H1 (cell line): ENCODE measurements at regions not wholly inside any gene's neighbourhood (a gene's known extent, or its start where the extent isn't known, plus 50 kb on each side); places are given as distances from the start of the nearest gene placed in this dataset.

Source experiments
- CTCF ChIA-PET: fragments of 300-600 bp; sonication (Branson Sonifier 250); formaldehyde crosslinking; loops from one replicate; lab custom pipeline; 2021; ENCODE audit not compliant: partially characterized antibody; lab: Charles Lee
- POLR2A ChIA-PET: fragments of 300-600 bp; sonication (Branson Sonifier 250); formaldehyde crosslinking; loops from one replicate; lab custom pipeline; 2021; ENCODE audit warnings: inconsistent platforms; ENCODE audit not compliant: partially characterized antibody; lab: Charles Lee
- DNase-seq, 2 experiments: peaks; one replicate each; pipeline versions ENCODE4 v3.0.0 to v3.0.0-alpha.2; 2010 to 2022; ENCODE audit warnings: low spot score in 2 of 2, low read depth in 1 of 2, mixed read lengths in 1 of 2
- FAIRE-seq: peaks from 2 replicates; lab custom pipeline; 2011; peaks lifted over from hg19 to GRCh38; lab: Jason Lieb, UNC
- H2AFZ ChIP-seq: 2 replicates; pipeline ENCODE4 v1.8.1; 2012; ENCODE audit warnings: low read length, inconsistent platforms
- H2AK5ac ChIP-seq: 2 replicates; pipeline ENCODE4 v1.6.1; 2013; ENCODE audit warnings: low read depth, low read length
- H2BK120ac ChIP-seq: replicated peaks from 2 replicates; pipeline ENCODE3; 2013; ENCODE audit warnings: low read depth, low read length, inconsistent platforms
- H2BK12ac ChIP-seq: 2 replicates; pipeline ENCODE4 v1.6.1; 2013; ENCODE audit warnings: low read depth, low read length
- H2BK15ac ChIP-seq: 2 replicates; pipeline ENCODE4 v1.6.1; 2013; ENCODE audit warnings: low read length
- H2BK20ac ChIP-seq: 2 replicates; pipeline ENCODE4 v1.6.1; 2013; ENCODE audit warnings: low read length
- H2BK5ac ChIP-seq: 2 replicates; pipeline ENCODE4 v1.6.1; 2013; ENCODE audit warnings: low read depth, low read length
- H3K14ac ChIP-seq: 2 replicates; pipeline ENCODE4 v1.6.1; 2013; ENCODE audit warnings: inconsistent platforms; ENCODE audit not compliant: insufficient read length
- H3K18ac ChIP-seq: 2 replicates; pipeline ENCODE4 v1.6.1; 2013; ENCODE audit warnings: low read length; ENCODE audit errors: extremely low read depth
- H3K23ac ChIP-seq: 2 replicates; pipeline ENCODE4 v1.6.1; 2013; ENCODE audit warnings: inconsistent platforms; ENCODE audit not compliant: insufficient read length
- H3K23me2 ChIP-seq: 2 replicates; pipeline ENCODE4 v1.6.1; 2013; ENCODE audit warnings: low read depth, low read length
- H3K27ac ChIP-seq: 2 replicates; pipeline ENCODE4 v1.6.1; 2011; ENCODE audit warnings: low read depth, low read length, inconsistent platforms
- H3K27me3 ChIP-seq, 4 experiments: replicated peaks in 1 of 4; 1 replicate in 1 of 4; 2 replicates in 3 of 4; pipeline versions ENCODE4 v1.6.1 to v1.8.1; 2011 to 2013; ENCODE audit warnings: low read length in 3 of 4, mild to moderate bottlenecking in 3 of 4, inconsistent platforms in 2 of 4, mixed read lengths in 2 of 4, moderate library complexity in 1 of 4; ENCODE audit not compliant: control insufficient read depth in 3 of 4, insufficient read depth in 3 of 4; ENCODE audit errors: extremely low read depth in 1 of 4
- H3K36me3 ChIP-seq, 4 experiments: 2 replicates each; pipeline versions ENCODE4 v1.6.1 to v1.8.1; 2011 to 2013; ENCODE audit warnings: mild to moderate bottlenecking in 4 of 4, low read length in 3 of 4, moderate library complexity in 2 of 4, control low read depth in 1 of 4, inconsistent platforms in 1 of 4; ENCODE audit not compliant: insufficient read depth in 4 of 4, control insufficient read depth in 2 of 4
- H3K4ac ChIP-seq: replicated peaks from 2 replicates; pipeline ENCODE3; 2013; ENCODE audit warnings: low read length, low read depth, mixed read lengths, inconsistent platforms; ENCODE audit not compliant: insufficient read length
- H3K4me1 ChIP-seq, 4 experiments: replicated peaks in 1 of 4; 1 replicate in 1 of 4; 2 replicates in 3 of 4; pipeline versions ENCODE4 v1.6.1 to v1.8.1; 2011 to 2013; ENCODE audit warnings: low read length in 3 of 4, inconsistent platforms in 2 of 4, mixed read lengths in 1 of 4; ENCODE audit not compliant: insufficient read depth in 4 of 4, control insufficient read depth in 3 of 4
- H3K4me2 ChIP-seq, 2 experiments: 2 replicates each; pipeline versions ENCODE4 v1.6.1 to v1.8.1; 2011 to 2013; ENCODE audit warnings: low read depth in 2 of 2, low read length in 2 of 2, control low read depth in 1 of 2, inconsistent platforms in 1 of 2, mild to moderate bottlenecking in 1 of 2; ENCODE audit not compliant: insufficient read depth in 1 of 2
- H3K4me3 ChIP-seq, 4 experiments: fragments of 200-600, 300-600 bp in 1 of 4; sonication (generic), shearing (Covaris generic), sonication (Bioruptor Twin) in 1 of 4; 2 replicates each; pipeline versions ENCODE4 v1.5.1 to v1.8.1; 2011 to 2016; ENCODE audit warnings: low read length in 4 of 4, low read depth in 3 of 4, control low read depth in 2 of 4, inconsistent platforms in 2 of 4, mild to moderate bottlenecking in 2 of 4, mixed read lengths in 1 of 4, moderate library complexity in 1 of 4; ENCODE audit not compliant: insufficient read depth in 2 of 4; ENCODE audit errors: extremely low read depth in 1 of 4
- H3K56ac ChIP-seq: replicated peaks from 2 replicates; pipeline ENCODE3; 2013; ENCODE audit warnings: low read depth, mild to moderate bottlenecking, mixed read lengths, low read length, inconsistent platforms; ENCODE audit not compliant: insufficient read length
- H3K79me1 ChIP-seq: 2 replicates; pipeline ENCODE4 v1.6.1; 2013; ENCODE audit warnings: low read depth, low read length, control low read depth
- H3K79me2 ChIP-seq, 2 experiments: 2 replicates each; pipeline versions ENCODE4 v1.6.1 to v1.8.1; 2012 to 2013; ENCODE audit warnings: low read length in 2 of 2, mild to moderate bottlenecking in 2 of 2, inconsistent platforms in 1 of 2; ENCODE audit not compliant: insufficient read depth in 2 of 2, control insufficient read depth in 1 of 2
- H3K9ac ChIP-seq, 4 experiments: replicated peaks in 1 of 4; 1 replicate in 1 of 4; 2 replicates in 3 of 4; pipeline versions ENCODE4 v1.6.1 to v1.8.1; 2011 to 2013; ENCODE audit warnings: low read depth in 3 of 4, low read length in 3 of 4, control low read depth in 2 of 4, mild to moderate bottlenecking in 2 of 4, moderate library complexity in 2 of 4, inconsistent platforms in 1 of 4; ENCODE audit errors: extremely low read depth in 1 of 4
- H3K9me3 ChIP-seq, 2 experiments: 2 replicates each; pipeline versions ENCODE4 v1.6.1 to v1.8.1; 2012 to 2013; ENCODE audit warnings: mild to moderate bottlenecking in 2 of 2, moderate library complexity in 2 of 2, control low read depth in 1 of 2, inconsistent platforms in 1 of 2, low read depth in 1 of 2, low read length in 1 of 2, mixed read lengths in 1 of 2; ENCODE audit not compliant: insufficient read depth in 2 of 2
- H4K20me1 ChIP-seq, 2 experiments: replicated peaks in 1 of 2; 2 replicates each; pipeline versions ENCODE3 to v1.8.1; 2011 to 2013; ENCODE audit warnings: inconsistent platforms in 2 of 2, low read length in 2 of 2, mild to moderate bottlenecking in 1 of 2; ENCODE audit not compliant: insufficient read depth in 2 of 2, control insufficient read depth in 1 of 2
- H4K5ac ChIP-seq: 2 replicates; pipeline ENCODE4 v1.6.1; 2013; ENCODE audit warnings: low read length, low read depth, mixed read lengths, inconsistent platforms; ENCODE audit not compliant: insufficient read length
- H4K8ac ChIP-seq: 2 replicates; pipeline ENCODE4 v1.8.0; 2013; ENCODE audit warnings: mild to moderate bottlenecking, moderate library complexity, low read length, inconsistent platforms; ENCODE audit not compliant: insufficient read depth; ENCODE audit errors: extremely low read depth
- H4K91ac ChIP-seq: replicated peaks from 2 replicates; pipeline ENCODE3; 2013; ENCODE audit warnings: low read length, mixed read lengths, inconsistent platforms; ENCODE audit not compliant: insufficient read length
- ASH2L ChIP-seq: fragments of 200-600, 300-600 bp; sonication (generic); IDR thresholded peaks from one replicate; pipeline ENCODE4 v1.7.1; 2017; ENCODE audit warnings: low read length
- EP300 ChIP-seq, 2 experiments: IDR thresholded peaks; 1 replicate in 1 of 2; 2 replicates in 1 of 2; pipeline ENCODE4 v1.6.1; 2011 to 2012; ENCODE audit warnings: low read depth in 2 of 2, low read length in 2 of 2, mild to moderate bottlenecking in 2 of 2, borderline replicate concordance in 1 of 2, inconsistent platforms in 1 of 2, moderate library complexity in 1 of 2
- GABPA ChIP-seq: IDR thresholded peaks from 2 replicates; pipeline ENCODE4 v1.6.1; 2011; ENCODE audit warnings: mild to moderate bottlenecking, low read length, moderate library complexity, borderline replicate concordance; ENCODE audit not compliant: insufficient read depth
- HDAC6 ChIP-seq: IDR thresholded peaks from one replicate; pipeline ENCODE4 v1.7.1; 2012; ENCODE audit warnings: low read depth, mild to moderate bottlenecking, inconsistent platforms, low read length, moderate library complexity
- KDM1A ChIP-seq: fragments of 200-600, 300-600 bp; sonication (generic); IDR thresholded peaks from 2 replicates; pipeline ENCODE4 v1.7.1; 2016; ENCODE audit warnings: mild to moderate bottlenecking, low read length, borderline replicate concordance
- KDM4A ChIP-seq: IDR thresholded peaks from one replicate; pipeline ENCODE4 v1.7.1; 2012; ENCODE audit warnings: low read depth, mild to moderate bottlenecking, moderate library complexity, low read length, inconsistent platforms; ENCODE audit not compliant: severe bottlenecking
- POLR2A ChIP-seq, 2 experiments: IDR thresholded peaks; 1 replicate in 1 of 2; 2 replicates in 1 of 2; pipeline ENCODE4 v1.6.1; 2011; ENCODE audit warnings: low read depth in 2 of 2, low read length in 2 of 2, mild to moderate bottlenecking in 2 of 2; ENCODE audit errors: control extremely low read depth in 1 of 2
- SAP30 ChIP-seq: fragments of 300-600 bp; sonication (generic); IDR thresholded peaks from 2 replicates; pipeline ENCODE4 v1.7.1; 2012; ENCODE audit warnings: low read length, moderate library complexity, mild to moderate bottlenecking, inconsistent platforms; ENCODE audit not compliant: insufficient read depth, insufficient replicate concordance
- SP1 ChIP-seq: IDR thresholded peaks from 2 replicates; pipeline ENCODE4 v1.6.1; 2011; ENCODE audit warnings: low read depth, low read length
- YY1 ChIP-seq: IDR thresholded peaks from 2 replicates; pipeline ENCODE4 v1.6.1; 2011; ENCODE audit warnings: low read depth, mild to moderate bottlenecking, low read length
- WGBS, 2 experiments: shearing (Covaris generic) in 1 of 2; methylation state at CpG; one replicate each; pipeline versions ENCODE4 v1.1.6 to v1.1.7; 2013 to 2015; ENCODE audit warnings: low lambda C conversion rate in 2 of 2, mixed read lengths in 2 of 2, inconsistent platforms in 1 of 2, low coverage in 1 of 2, missing lambda C conversion rate in 1 of 2; ENCODE audit not compliant: insufficient replicate concordance in 2 of 2, insufficient coverage in 1 of 2, insufficient read length in 1 of 2; ENCODE audit errors: extremely low coverage in 1 of 2, missing lambda C conversion rate in 1 of 2; 5-methylcytosine and 5-hydroxymethylcytosine counted together
- TF ChIP-seq, protein P1 (sequence below), 3 experiments: IDR thresholded peaks; 1 replicate in 2 of 3; 2 replicates in 1 of 3; pipeline versions ENCODE4 v1.5.1 to v1.6.1; 2011; ENCODE audit warnings: low read length in 3 of 3, mild to moderate bottlenecking in 3 of 3, inconsistent platforms in 2 of 3, low read depth in 1 of 3, moderate library complexity in 1 of 3; ENCODE audit not compliant: insufficient read depth in 1 of 3; ENCODE audit errors: control extremely low read depth in 1 of 3
- TF ChIP-seq, protein P2 (sequence below): IDR thresholded peaks from 2 replicates; pipeline ENCODE4 v1.6.1; 2012; ENCODE audit warnings: inconsistent platforms

DNA sequence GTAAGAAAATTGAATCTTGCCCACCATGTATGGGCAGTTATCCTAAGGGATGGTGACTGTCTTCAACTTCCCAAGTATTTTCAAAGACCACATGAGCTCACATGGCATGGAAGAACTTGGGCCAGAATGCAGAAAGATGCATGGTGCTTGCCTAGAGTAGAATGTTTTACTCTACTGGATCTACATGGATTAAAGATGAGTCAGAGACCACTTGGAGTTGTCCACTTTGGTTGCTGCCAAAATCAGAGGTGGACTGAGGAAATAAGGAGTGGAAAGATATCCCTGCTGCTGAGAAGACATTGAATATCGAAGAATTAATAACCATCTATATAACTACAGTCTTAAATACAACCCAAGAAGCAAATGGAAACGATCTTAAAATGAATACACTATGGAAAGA lies 498.1 kb downstream of the NLGN4X start:
- H2BK5ac ChIP-seq: no peak overlapping the region
- no peaks in the 10 kb centered on the region for H3K4me1 ChIP-seq
- H3K4ac ChIP-seq: no peak overlapping the region
- POLR2A ChIA-PET: no interaction called here
- H4K91ac ChIP-seq: no peak overlapping the region
- H2BK120ac ChIP-seq: no peak overlapping the region
- DNase-seq (no peak), FAIRE-seq (no peak)
- WGBS, 2 experiments: 50% methylated on average over 2 of the region's 2 CpGs; no CpG with 5 or more reads in 1 of the 2 experiments
- H3K36me3 ChIP-seq: no peaks in the 10 kb centered on the region
- CTCF ChIA-PET: no interaction called here
- H3K4me3 ChIP-seq: no peak overlapping the region
- H4K5ac ChIP-seq: no peak overlapping the region
- no peaks in the 10 kb centered on the region for H3K23me2 ChIP-seq
- H2AFZ ChIP-seq: no peak overlapping the region
- no peak overlapping the region for H3K18ac ChIP-seq
- H3K79me2 ChIP-seq: no peaks in the 10 kb centered on the region
- H2BK12ac ChIP-seq: no peak overlapping the region
- H3K56ac ChIP-seq: no peak overlapping the region
- H3K23ac ChIP-seq: no peak overlapping the region
- no peak overlapping the region for H2AK5ac ChIP-seq
- H2BK20ac ChIP-seq: no peak overlapping the region
- no peak overlapping the region for H3K27ac ChIP-seq
- no peak overlapping the region for H3K14ac ChIP-seq
- H3K27me3 ChIP-seq: no peaks in the 10 kb centered on the region
- no peak overlapping the region for H3K4me2 ChIP-seq
- H3K9ac ChIP-seq: no peak overlapping the region
- no peak overlapping the region for H4K8ac ChIP-seq
- no peaks in the 10 kb centered on the region for H3K79me1 ChIP-seq
- no peaks in the 10 kb centered on the region for H3K9me3 ChIP-seq
- no peaks in the 10 kb centered on the region for H4K20me1 ChIP-seq
- H2BK15ac ChIP-seq: no peak overlapping the region
- no peak for TF ChIP-seq SAP30
- TF ChIP-seq, protein P1, sequence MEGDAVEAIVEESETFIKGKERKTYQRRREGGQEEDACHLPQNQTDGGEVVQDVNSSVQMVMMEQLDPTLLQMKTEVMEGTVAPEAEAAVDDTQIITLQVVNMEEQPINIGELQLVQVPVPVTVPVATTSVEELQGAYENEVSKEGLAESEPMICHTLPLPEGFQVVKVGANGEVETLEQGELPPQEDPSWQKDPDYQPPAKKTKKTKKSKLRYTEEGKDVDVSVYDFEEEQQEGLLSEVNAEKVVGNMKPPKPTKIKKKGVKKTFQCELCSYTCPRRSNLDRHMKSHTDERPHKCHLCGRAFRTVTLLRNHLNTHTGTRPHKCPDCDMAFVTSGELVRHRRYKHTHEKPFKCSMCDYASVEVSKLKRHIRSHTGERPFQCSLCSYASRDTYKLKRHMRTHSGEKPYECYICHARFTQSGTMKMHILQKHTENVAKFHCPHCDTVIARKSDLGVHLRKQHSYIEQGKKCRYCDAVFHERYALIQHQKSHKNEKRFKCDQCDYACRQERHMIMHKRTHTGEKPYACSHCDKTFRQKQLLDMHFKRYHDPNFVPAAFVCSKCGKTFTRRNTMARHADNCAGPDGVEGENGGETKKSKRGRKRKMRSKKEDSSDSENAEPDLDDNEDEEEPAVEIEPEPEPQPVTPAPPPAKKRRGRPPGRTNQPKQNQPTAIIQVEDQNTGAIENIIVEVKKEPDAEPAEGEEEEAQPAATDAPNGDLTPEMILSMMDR (IDR thresholded peaks at IDR 0.05; ENCODE audit: control extremely low read depth in 1 of 3, insufficient read depth in 1 of 3, low read depth in 1 of 3, low read length in 3 of 3): no peak
- no peak for TF ChIP-seq GABPA
- TF ChIP-seq, protein P2, sequence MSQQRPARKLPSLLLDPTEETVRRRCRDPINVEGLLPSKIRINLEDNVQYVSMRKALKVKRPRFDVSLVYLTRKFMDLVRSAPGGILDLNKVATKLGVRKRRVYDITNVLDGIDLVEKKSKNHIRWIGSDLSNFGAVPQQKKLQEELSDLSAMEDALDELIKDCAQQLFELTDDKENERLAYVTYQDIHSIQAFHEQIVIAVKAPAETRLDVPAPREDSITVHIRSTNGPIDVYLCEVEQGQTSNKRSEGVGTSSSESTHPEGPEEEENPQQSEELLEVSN: no peak
- no peak for TF ChIP-seq ASH2L
- no peak for TF ChIP-seq SP1
- TF ChIP-seq HDAC6: no peak
- TF ChIP-seq KDM4A: no peak
- no peak for TF ChIP-seq YY1
- no peak for TF ChIP-seq EP300 (IDR thresholded peaks at IDR 0.05; ENCODE audit: borderline replicate concordance in 1 of 2, low read depth in 2 of 2, low read length in 2 of 2)
- TF ChIP-seq POLR2A (IDR thresholded peaks at IDR 0.05; ENCODE audit: control extremely low read depth in 1 of 2, low read depth in 2 of 2, low read length in 2 of 2): no peak
- TF ChIP-seq KDM1A: no peak
